ENCODE measurements at regions not wholly inside any gene's neighbourhood (a gene's known extent, or its start where the extent isn't known, plus 50 kb on each side); places are given as distances from the start of the nearest gene placed in this dataset.

DNA sequence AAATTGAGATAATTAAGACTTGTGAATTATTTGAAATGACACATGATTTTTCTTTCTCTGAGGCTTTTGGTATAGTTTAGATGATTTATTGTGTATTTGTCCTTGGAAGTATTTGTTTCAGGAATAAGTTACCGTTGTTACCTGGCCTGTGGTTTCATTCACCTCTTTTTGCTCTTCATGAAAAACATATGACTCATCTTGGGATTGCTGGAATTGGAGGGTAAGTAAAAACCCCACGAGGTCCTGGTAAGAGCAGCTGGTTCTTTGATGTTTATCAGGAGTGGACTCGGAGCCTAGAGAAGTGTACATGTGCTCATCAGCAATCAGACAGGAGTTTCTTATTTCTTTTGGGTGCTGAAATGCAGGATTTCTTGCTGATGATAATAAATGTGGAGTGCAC lies 275.3 kb downstream of the PSAT1 start:
- Mint-ChIP-seq H3K27me3 (ENCODE audit: low read depth, unreplicated experiment) (no peaks in the 10 kb centered on the region), H3K9me3 (ENCODE audit: unreplicated experiment) (no peaks in the 10 kb centered on the region), H3K4me3 (ENCODE audit: unreplicated experiment) (no peak overlapping the region), H3K4me1 (ENCODE audit: low read depth, unreplicated experiment) (peaks cover 10% of the 10 kb centered on the region), H3K36me3 (ENCODE audit: low read depth, unreplicated experiment) (no peaks in the 10 kb centered on the region), H3K27ac (ENCODE audit: unreplicated experiment) (no peak overlapping the region)
- Histone ChIP-seq H3K27me3 (ENCODE audit: insufficient read depth, low read length) (no peaks in the 10 kb centered on the region), H4K20me1 (ENCODE audit: insufficient read depth, low read length) (no peaks in the 10 kb centered on the region), H2AFZ (ENCODE audit: low read depth, low read length) (no peak overlapping the region), H3K79me2 (ENCODE audit: insufficient read depth, low read length) (no peaks in the 10 kb centered on the region), H3K27ac (ENCODE audit: low read depth, low read length) (no peak overlapping the region), H3K4me3 (ENCODE audit: insufficient read depth, low read depth, low read length) (no peak overlapping the region), H3K9ac (ENCODE audit: low read length) (no peak overlapping the region), H3K9me3 (ENCODE audit: insufficient read depth, low read depth, low read length) (no peaks in the 10 kb centered on the region), H3K4me2 (ENCODE audit: low read length) (no peak overlapping the region), H3K4me1 (ENCODE audit: insufficient read depth, low read length) (peaks cover 1% of the 10 kb centered on the region), H3K36me3 (ENCODE audit: insufficient read depth, low read length) (no peaks in the 10 kb centered on the region)
- no peak for FAIRE-seq
- TF ChIP-seq, protein P1, sequence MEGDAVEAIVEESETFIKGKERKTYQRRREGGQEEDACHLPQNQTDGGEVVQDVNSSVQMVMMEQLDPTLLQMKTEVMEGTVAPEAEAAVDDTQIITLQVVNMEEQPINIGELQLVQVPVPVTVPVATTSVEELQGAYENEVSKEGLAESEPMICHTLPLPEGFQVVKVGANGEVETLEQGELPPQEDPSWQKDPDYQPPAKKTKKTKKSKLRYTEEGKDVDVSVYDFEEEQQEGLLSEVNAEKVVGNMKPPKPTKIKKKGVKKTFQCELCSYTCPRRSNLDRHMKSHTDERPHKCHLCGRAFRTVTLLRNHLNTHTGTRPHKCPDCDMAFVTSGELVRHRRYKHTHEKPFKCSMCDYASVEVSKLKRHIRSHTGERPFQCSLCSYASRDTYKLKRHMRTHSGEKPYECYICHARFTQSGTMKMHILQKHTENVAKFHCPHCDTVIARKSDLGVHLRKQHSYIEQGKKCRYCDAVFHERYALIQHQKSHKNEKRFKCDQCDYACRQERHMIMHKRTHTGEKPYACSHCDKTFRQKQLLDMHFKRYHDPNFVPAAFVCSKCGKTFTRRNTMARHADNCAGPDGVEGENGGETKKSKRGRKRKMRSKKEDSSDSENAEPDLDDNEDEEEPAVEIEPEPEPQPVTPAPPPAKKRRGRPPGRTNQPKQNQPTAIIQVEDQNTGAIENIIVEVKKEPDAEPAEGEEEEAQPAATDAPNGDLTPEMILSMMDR (IDR thresholded peaks at IDR 0.05; ENCODE audit: insufficient read depth, low read depth, low read length): no peak
- no peak for TF ChIP-seq EZH2 (IDR thresholded peaks at IDR 0.05; ENCODE audit: insufficient read depth, low read length)
- no peak for DNase-seq (ENCODE audit: low read depth)

DNA sequence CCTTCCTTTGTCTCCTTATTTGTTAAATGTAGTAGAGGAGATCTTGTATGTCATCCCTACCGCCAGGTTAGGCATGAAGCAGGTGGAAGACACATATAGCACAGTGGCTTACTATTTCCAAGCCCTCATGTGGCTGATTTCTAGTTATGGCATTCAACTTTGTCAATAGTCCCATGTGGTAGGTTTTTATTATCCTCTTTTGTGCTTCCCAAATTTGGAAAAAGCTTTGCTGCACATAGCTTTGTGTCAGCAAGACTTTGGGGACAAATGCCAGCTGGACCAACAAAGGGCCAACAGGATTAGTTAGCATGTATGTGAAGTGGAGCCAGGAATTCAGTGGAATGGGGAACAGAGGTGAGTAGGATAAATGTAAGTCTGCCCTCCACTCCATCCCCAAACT lies 276.3 kb downstream of the PSAT1 start:
- no peak overlapping the region for H3K4me3 Mint-ChIP-seq (ENCODE audit: unreplicated experiment)
- H3K4me2 ChIP-seq (ENCODE audit: low read length): no peak overlapping the region
- H3K4me3 ChIP-seq (ENCODE audit: insufficient read depth, low read depth, low read length): no peak overlapping the region
- H3K9me3 ChIP-seq (ENCODE audit: insufficient read depth, low read depth, low read length): no peaks in the 10 kb centered on the region
- no peaks in the 10 kb centered on the region for H4K20me1 ChIP-seq (ENCODE audit: insufficient read depth, low read length)
- H3K27ac Mint-ChIP-seq (ENCODE audit: unreplicated experiment): no peak overlapping the region
- H3K36me3 ChIP-seq (ENCODE audit: insufficient read depth, low read length): no peaks in the 10 kb centered on the region
- H3K27me3 ChIP-seq (ENCODE audit: insufficient read depth, low read length): no peaks in the 10 kb centered on the region
- H3K79me2 ChIP-seq (ENCODE audit: insufficient read depth, low read length): no peaks in the 10 kb centered on the region
- H2AFZ ChIP-seq (ENCODE audit: low read depth, low read length): no peak overlapping the region
- H3K9me3 Mint-ChIP-seq (ENCODE audit: unreplicated experiment): no peaks in the 10 kb centered on the region
- no peaks in the 10 kb centered on the region for H3K27me3 Mint-ChIP-seq (ENCODE audit: low read depth, unreplicated experiment)
- DNase-seq (ENCODE audit: low read depth) (no peak), FAIRE-seq (no peak)
- no peaks in the 10 kb centered on the region for H3K36me3 Mint-ChIP-seq (ENCODE audit: low read depth, unreplicated experiment)
- H3K4me1 Mint-ChIP-seq (ENCODE audit: low read depth, unreplicated experiment): peaks cover 3% of the 10 kb centered on the region
- no peak for TF ChIP-seq EZH2 (IDR thresholded peaks at IDR 0.05; ENCODE audit: insufficient read depth, low read length)
- TF ChIP-seq, protein P1 (IDR thresholded peaks at IDR 0.05; ENCODE audit: insufficient read depth, low read depth, low read length): no peak
- no peak overlapping the region for H3K9ac ChIP-seq (ENCODE audit: low read length)
- H3K27ac ChIP-seq (ENCODE audit: low read depth, low read length): no peak overlapping the region
- no peaks in the 10 kb centered on the region for H3K4me1 ChIP-seq (ENCODE audit: insufficient read depth, low read length)

DNA sequence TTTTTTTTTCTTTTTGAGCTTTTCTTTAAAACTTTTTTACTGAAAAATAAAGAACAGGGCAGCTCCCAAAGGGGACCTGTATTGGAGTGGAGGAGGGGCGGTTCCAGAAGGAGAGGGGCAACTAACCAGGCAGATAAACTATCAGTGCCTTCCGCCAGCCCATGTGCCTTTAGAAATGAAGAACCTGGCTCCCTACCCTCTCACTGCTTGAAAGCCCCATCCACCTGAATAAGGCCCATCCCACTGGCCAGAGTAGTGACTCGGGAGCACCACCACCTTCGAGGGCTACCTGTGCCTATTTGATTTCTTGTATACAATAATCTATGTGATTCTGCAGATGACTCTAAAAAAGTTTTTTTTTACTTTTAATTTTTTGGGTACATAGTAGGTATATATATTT lies 276.7 kb downstream of the PSAT1 start:
- Mint-ChIP-seq H3K9me3 (ENCODE audit: unreplicated experiment) (no peaks in the 10 kb centered on the region), H3K36me3 (ENCODE audit: low read depth, unreplicated experiment) (no peaks in the 10 kb centered on the region), H3K27me3 (ENCODE audit: low read depth, unreplicated experiment) (no peaks in the 10 kb centered on the region), H3K4me3 (ENCODE audit: unreplicated experiment) (no peak overlapping the region), H3K27ac (ENCODE audit: unreplicated experiment) (no peak overlapping the region), H3K4me1 (ENCODE audit: low read depth, unreplicated experiment) (peaks cover 3% of the 10 kb centered on the region)
- TF ChIP-seq, protein P1 (IDR thresholded peaks at IDR 0.05; ENCODE audit: insufficient read depth, low read depth, low read length): no peak
- no peak for TF ChIP-seq EZH2 (IDR thresholded peaks at IDR 0.05; ENCODE audit: insufficient read depth, low read length)
- H3K9me3 ChIP-seq (ENCODE audit: insufficient read depth, low read depth, low read length): no peaks in the 10 kb centered on the region
- FAIRE-seq: no peak
- no peak overlapping the region for H3K9ac ChIP-seq (ENCODE audit: low read length)
- no peaks in the 10 kb centered on the region for H3K79me2 ChIP-seq (ENCODE audit: insufficient read depth, low read length)
- no peaks in the 10 kb centered on the region for H3K27me3 ChIP-seq (ENCODE audit: insufficient read depth, low read length)
- no peak overlapping the region for H3K4me3 ChIP-seq (ENCODE audit: insufficient read depth, low read depth, low read length)
- H3K4me1 ChIP-seq (ENCODE audit: insufficient read depth, low read length): no peaks in the 10 kb centered on the region
- no peak overlapping the region for H3K4me2 ChIP-seq (ENCODE audit: low read length)
- no peaks in the 10 kb centered on the region for H3K36me3 ChIP-seq (ENCODE audit: insufficient read depth, low read length)
- no peak overlapping the region for H3K27ac ChIP-seq (ENCODE audit: low read depth, low read length)
- no peak for DNase-seq (ENCODE audit: low read depth)
- no peak overlapping the region for H2AFZ ChIP-seq (ENCODE audit: low read depth, low read length)
- no peaks in the 10 kb centered on the region for H4K20me1 ChIP-seq (ENCODE audit: insufficient read depth, low read length)

All from astrocyte (in vitro differentiated cells and primary cell).